Ishikawa (cell line): ENCODE measurements at regions not wholly inside any gene's neighbourhood (a gene's known extent, or its start where the extent isn't known, plus 50 kb on each side); places are given as distances from the start of the nearest gene placed in this dataset.

Experiments used
- CEBPB ChIP-seq: IDR thresholded peaks from 2 replicates; pipeline ENCODE4 v1.6.1; 2012
- CREB1 ChIP-seq: IDR thresholded peaks from 2 replicates; pipeline ENCODE4 v1.6.1; 2012; ENCODE audit warnings: low read depth
- EGR1 ChIP-seq: IDR thresholded peaks from 2 replicates; pipeline ENCODE4 v1.6.1; 2012
- EP300 ChIP-seq: IDR thresholded peaks from 2 replicates; pipeline ENCODE4 v1.6.1; 2012; ENCODE audit warnings: borderline replicate concordance
- FOXM1 ChIP-seq: IDR thresholded peaks from 2 replicates; pipeline ENCODE4 v1.6.1; 2012; ENCODE audit warnings: low read depth, borderline replicate concordance
- NFIC ChIP-seq: IDR thresholded peaks from 2 replicates; pipeline ENCODE4 v1.6.1; 2012
- RAD21 ChIP-seq: IDR thresholded peaks from 2 replicates; pipeline ENCODE4 v1.6.1; 2012; ENCODE audit warnings: low read depth
- TAF1 ChIP-seq: IDR thresholded peaks from 2 replicates; pipeline ENCODE4 v1.6.1; 2012; ENCODE audit warnings: low read depth, mild to moderate bottlenecking
- TCF12 ChIP-seq: IDR thresholded peaks from 2 replicates; pipeline ENCODE4 v1.6.1; 2012; ENCODE audit warnings: low read depth
- TEAD4 ChIP-seq: IDR thresholded peaks from 2 replicates; pipeline ENCODE4 v1.6.1; 2012
- YY1 ChIP-seq: IDR thresholded peaks from 2 replicates; pipeline ENCODE4 v1.6.1; 2012; ENCODE audit warnings: low read depth
- ZBTB7A ChIP-seq: IDR thresholded peaks from 2 replicates; pipeline ENCODE4 v1.6.1; 2012; ENCODE audit warnings: low read depth
- TF ChIP-seq, protein P1 (sequence below): IDR thresholded peaks from 2 replicates; pipeline ENCODE4 v1.6.1; 2012
- TF ChIP-seq, protein P2 (sequence below): IDR thresholded peaks from 2 replicates; pipeline ENCODE4 v1.6.1; 2012
- TF ChIP-seq, protein P3 (sequence below): IDR thresholded peaks from 2 replicates; pipeline ENCODE4 v1.6.1; 2012; ENCODE audit warnings: low read depth, mild to moderate bottlenecking

DNA sequence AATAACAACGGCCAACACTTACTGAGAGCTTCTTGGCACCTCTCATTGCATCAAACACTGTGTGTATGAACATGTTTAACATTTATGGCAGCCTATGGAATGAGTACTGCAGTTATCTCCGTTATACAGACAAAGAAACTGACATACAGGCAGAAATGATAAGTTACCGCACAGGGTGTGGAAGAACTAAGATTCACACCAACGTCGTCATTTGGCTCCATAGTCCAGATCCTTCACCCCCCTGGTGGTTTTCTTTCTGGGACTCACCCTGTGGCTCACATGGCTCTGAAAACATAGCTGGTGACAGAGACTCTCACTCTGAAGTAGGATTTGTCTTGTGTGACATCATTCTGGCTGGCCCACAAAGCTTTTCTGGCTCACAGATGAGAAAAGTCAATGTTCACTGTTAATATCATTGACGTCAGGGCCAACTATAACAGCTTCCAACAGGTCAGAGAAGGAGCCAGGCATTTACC is 230.1 kb downstream of the DLEU7 start:
- TF ChIP-seq, protein P1, sequence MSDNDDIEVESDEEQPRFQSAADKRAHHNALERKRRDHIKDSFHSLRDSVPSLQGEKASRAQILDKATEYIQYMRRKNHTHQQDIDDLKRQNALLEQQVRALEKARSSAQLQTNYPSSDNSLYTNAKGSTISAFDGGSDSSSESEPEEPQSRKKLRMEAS = no peak
- TF ChIP-seq, protein P2, sequence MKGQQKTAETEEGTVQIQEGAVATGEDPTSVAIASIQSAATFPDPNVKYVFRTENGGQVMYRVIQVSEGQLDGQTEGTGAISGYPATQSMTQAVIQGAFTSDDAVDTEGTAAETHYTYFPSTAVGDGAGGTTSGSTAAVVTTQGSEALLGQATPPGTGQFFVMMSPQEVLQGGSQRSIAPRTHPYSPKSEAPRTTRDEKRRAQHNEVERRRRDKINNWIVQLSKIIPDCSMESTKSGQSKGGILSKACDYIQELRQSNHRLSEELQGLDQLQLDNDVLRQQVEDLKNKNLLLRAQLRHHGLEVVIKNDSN = no peak
- TF ChIP-seq TEAD4 = no peak
- no peak for TF ChIP-seq RAD21

GRCh38 chr13:50615234-50615633 is 228.3 kb downstream of the DLEU7 start:
- TF ChIP-seq RAD21 = no peak
- TF ChIP-seq NFIC = no peak
- TF ChIP-seq, protein P2 = no peak
- TF ChIP-seq EP300 = no peak
- TF ChIP-seq YY1 = no peak
- no peak for TF ChIP-seq TCF12
- TF ChIP-seq, protein P1 = no peak

GRCh38 chr13:50616101-50616500 is 227.4 kb downstream of the DLEU7 start:
- TF ChIP-seq, protein P1 = no peak
- TF ChIP-seq RAD21 (no peak), CREB1 (no peak), EP300 (no peak), ZBTB7A (no peak)

DNA sequence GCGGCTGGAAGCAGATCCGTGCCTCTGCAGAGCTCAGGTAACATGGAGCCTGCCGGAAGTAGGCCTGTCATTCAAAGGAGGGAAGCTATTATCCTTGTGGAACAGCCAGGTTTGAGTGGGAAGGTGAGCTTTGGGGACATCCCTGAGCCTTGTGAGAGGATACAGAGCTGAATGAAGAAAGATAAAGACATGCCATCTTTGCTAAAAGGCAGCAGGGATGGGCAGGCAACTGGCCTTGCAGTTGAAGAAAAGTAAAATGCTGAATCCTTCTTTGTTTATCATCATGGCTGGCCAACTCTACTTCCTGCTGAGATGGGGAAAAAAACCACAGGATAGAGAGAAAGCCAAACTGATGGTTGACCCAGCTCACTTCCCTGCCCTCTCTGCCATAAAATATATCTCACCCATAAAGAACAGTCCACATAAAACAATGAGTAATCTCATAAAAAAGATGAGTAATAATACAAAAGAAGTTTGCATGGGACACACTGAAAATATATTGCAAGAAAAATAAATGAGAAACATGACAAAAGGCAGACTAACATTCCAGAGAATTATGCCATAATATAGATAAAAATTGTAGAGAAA is 226.3 kb downstream of the DLEU7 start:
- TF ChIP-seq RAD21 (no peak), FOXM1 (no peak), EGR1 (no peak), CEBPB (no peak), YY1 (no peak)

DNA sequence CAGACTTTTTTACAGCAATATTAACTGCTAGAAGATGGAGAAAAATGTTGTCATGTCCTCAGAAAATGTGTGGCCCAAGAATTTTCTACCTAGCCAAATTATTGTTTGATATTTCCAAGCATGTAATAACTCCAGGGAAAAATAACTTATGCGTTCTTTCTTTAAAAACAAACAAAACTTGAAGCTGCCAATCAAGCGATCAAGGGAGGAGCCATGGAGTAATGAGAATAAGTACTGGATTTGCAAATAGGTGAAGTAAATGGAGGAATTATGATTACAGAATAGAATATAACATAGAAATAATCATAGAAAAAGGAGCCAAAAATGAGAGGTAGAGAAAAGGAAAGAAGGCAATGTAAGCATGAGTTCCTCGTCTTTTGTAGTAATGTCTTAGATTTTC is 225.3 kb downstream of the DLEU7 start:
- TF ChIP-seq EP300 (no peak), ZBTB7A (no peak), TAF1 (no peak), CEBPB (no peak), EGR1 (no peak), TCF12 (no peak), FOXM1 (no peak), YY1 (no peak), NFIC (no peak), CREB1 (no peak), TEAD4 (no peak), RAD21 (no peak)
- TF ChIP-seq, protein P1 = no peak
- TF ChIP-seq, protein P2 = no peak
- TF ChIP-seq, protein P3, sequence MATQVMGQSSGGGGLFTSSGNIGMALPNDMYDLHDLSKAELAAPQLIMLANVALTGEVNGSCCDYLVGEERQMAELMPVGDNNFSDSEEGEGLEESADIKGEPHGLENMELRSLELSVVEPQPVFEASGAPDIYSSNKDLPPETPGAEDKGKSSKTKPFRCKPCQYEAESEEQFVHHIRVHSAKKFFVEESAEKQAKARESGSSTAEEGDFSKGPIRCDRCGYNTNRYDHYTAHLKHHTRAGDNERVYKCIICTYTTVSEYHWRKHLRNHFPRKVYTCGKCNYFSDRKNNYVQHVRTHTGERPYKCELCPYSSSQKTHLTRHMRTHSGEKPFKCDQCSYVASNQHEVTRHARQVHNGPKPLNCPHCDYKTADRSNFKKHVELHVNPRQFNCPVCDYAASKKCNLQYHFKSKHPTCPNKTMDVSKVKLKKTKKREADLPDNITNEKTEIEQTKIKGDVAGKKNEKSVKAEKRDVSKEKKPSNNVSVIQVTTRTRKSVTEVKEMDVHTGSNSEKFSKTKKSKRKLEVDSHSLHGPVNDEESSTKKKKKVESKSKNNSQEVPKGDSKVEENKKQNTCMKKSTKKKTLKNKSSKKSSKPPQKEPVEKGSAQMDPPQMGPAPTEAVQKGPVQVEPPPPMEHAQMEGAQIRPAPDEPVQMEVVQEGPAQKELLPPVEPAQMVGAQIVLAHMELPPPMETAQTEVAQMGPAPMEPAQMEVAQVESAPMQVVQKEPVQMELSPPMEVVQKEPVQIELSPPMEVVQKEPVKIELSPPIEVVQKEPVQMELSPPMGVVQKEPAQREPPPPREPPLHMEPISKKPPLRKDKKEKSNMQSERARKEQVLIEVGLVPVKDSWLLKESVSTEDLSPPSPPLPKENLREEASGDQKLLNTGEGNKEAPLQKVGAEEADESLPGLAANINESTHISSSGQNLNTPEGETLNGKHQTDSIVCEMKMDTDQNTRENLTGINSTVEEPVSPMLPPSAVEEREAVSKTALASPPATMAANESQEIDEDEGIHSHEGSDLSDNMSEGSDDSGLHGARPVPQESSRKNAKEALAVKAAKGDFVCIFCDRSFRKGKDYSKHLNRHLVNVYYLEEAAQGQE = no peak

GRCh38 chr13:50626101-50626547 is 217.4 kb downstream of the DLEU7 start:
- TF ChIP-seq, protein P3 = no peak
- TF ChIP-seq, protein P2 = no peak
- no peak for TF ChIP-seq FOXM1
- TF ChIP-seq YY1 = no peak
- no peak for TF ChIP-seq EGR1
- no peak for TF ChIP-seq TAF1
- no peak for TF ChIP-seq RAD21
- no peak for TF ChIP-seq ZBTB7A
- TF ChIP-seq TEAD4 = no peak
- TF ChIP-seq CREB1 = no peak
- no peak for TF ChIP-seq EP300
